ENCODE measurements at regions not wholly inside any gene's neighbourhood (a gene's known extent, or its start where the extent isn't known, plus 50 kb on each side); places are given as distances from the start of the nearest gene placed in this dataset.

DNA sequence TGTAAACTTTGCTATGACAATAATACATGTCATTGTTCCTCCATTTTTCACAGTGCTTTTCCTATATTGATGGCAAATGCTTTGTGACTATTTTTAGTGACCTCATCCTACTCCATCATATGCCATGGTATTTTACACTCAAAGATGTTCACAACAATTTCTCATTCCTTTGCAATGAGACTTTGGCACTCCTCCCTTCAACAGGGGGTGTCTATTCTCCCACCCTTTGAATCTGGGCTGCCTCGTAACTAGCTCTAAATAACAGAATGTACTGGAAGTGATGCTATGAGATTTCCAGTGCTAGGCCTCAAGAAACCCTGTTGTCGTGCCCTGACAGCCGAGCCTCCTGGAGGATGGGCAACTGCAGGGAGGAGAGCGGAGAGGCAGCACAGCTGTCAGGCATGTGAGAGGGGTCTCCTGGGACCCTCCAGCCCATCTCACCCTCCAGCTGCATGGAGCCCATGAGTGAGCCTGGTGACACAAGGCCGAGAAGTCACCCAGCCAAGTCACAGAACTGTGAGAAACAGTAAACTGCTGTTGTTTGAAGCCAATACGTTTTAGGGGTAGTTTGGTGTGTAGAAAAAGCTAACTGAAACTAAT lies 103.1 kb upstream of the APCDD1 start:
- TF ChIP-seq CTCF (conservative IDR thresholded peaks at IDR 0.05) (no peak), ZFX (IDR thresholded peaks at IDR 0.05) (no peak)
